ENCODE measurements at regions not wholly inside any gene's neighbourhood (a gene's known extent, or its start where the extent isn't known, plus 50 kb on each side); places are given as distances from the start of the nearest gene placed in this dataset.

GRCh38 chr9:80086386-80086785 lies 514.6 kb downstream of the TLE4 start:
- no peak for DNase-seq

GRCh38 chr9:80085668-80086067 lies 513.9 kb downstream of the TLE4 start:
- no peak for DNase-seq

- DNase-seq = no peak
Measured at GRCh38 chr9:80082213-80082612, 510.4 kb downstream of the TLE4 start.

GRCh38 chr9:80078826-80079225 lies 507.1 kb downstream of the TLE4 start:
- DNase-seq = no peak

GRCh38 chr9:80077059-80077458 lies 505.3 kb downstream of the TLE4 start:
- DNase-seq = no peak

- no peak for DNase-seq
Measured at GRCh38 chr9:80076162-80076561, 504.4 kb downstream of the TLE4 start.

GRCh38 chr9:80074439-80074838 lies 502.7 kb downstream of the TLE4 start:
- DNase-seq = no peak

GRCh38 chr9:80072451-80072850 lies 500.7 kb downstream of the TLE4 start:
- no peak for DNase-seq

- no peak for DNase-seq
Measured at GRCh38 chr9:80070071-80070742, 498.4 kb downstream of the TLE4 start.

- DNase-seq = no peak
Measured at GRCh38 chr9:80066931-80067330, 495.2 kb downstream of the TLE4 start.

GRCh38 chr9:80062567-80062966 lies 490.8 kb downstream of the TLE4 start:
- no peak for DNase-seq

GRCh38 chr9:80061940-80062339 lies 490.2 kb downstream of the TLE4 start:
- no peak for DNase-seq

- no peak for DNase-seq
Measured at GRCh38 chr9:80061096-80061495, 489.3 kb downstream of the TLE4 start.

- peak; percentile 25 for DNase-seq
Measured at GRCh38 chr9:80059979-80060378, 488.2 kb downstream of the TLE4 start.

GRCh38 chr9:80059191-80059590 lies 487.4 kb downstream of the TLE4 start:
- no peak for DNase-seq

- DNase-seq = no peak
Measured at GRCh38 chr9:80052830-80053229, 481.1 kb downstream of the TLE4 start.

GRCh38 chr9:80049096-80049782 lies 477.5 kb downstream of the TLE4 start:
- no peak for DNase-seq

- no peak for DNase-seq
Measured at GRCh38 chr9:80046481-80046880, 474.7 kb downstream of the TLE4 start.

GRCh38 chr9:80041821-80042220 lies 470.1 kb downstream of the TLE4 start:
- no peak for DNase-seq

GRCh38 chr9:80040457-80040856 lies 468.7 kb downstream of the TLE4 start:
- DNase-seq = no peak

GRCh38 chr9:80030801-80031200 lies 459.0 kb downstream of the TLE4 start:
- no peak for DNase-seq

- DNase-seq = no peak
Measured at GRCh38 chr9:80028501-80028900, 456.7 kb downstream of the TLE4 start.

GRCh38 chr9:80025796-80026520 lies 454.2 kb downstream of the TLE4 start:
- DNase-seq = no peak

GRCh38 chr9:80025131-80025530 lies 453.4 kb downstream of the TLE4 start:
- DNase-seq = no peak
